HG02642 (cell line): ENCODE measurements at regions not wholly inside any gene's neighbourhood (a gene's known extent, or its start where the extent isn't known, plus 50 kb on each side); places are given as distances from the start of the nearest gene placed in this dataset.
"Not testable (repeated sequence)": the region's sequence is repeated elsewhere in the genome, so short reads cannot be mapped to it uniquely, and the experiment has no call there.

Source experiments
- ATAC-seq: cut with Tn5 transposase; IDR thresholded peaks from one replicate; pipeline ENCODE4 v1.9.1; 2021; ENCODE audit warnings: mild to moderate bottlenecking; ENCODE audit not compliant: unreplicated experiment, poor library complexity

DNA sequence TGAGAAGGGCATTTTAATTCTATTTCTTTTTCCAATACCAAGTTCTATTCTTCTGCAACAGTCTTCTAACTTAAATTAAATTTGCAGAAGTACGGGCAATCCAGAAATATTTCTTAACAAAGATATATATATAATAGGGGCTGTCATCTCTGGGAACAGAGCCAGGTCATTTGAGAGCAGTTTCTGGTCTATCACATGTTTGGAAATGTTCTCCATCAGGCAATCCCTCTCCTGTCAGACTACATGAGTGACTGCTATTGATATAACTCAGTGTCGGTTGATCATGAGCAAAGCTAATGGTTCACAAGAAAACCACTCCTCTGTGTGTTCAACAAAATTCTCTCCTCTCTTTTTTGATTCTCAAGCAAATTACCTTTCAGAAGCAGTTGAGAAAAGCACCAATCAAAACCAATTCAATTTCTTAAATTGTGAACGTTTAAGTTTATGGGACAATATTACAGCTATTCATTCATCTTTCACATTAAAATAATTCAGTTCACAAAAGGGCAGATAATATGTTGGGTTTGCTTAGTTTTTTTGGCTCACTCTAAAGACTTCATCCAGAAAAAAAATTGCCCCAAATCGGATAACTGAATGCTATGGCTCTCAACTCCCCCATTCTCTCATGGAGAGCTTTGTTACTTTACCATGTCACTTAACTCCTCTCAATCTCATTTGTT lies 152.9 kb upstream of the TGFBR2 start:
- no peak for ATAC-seq

DNA sequence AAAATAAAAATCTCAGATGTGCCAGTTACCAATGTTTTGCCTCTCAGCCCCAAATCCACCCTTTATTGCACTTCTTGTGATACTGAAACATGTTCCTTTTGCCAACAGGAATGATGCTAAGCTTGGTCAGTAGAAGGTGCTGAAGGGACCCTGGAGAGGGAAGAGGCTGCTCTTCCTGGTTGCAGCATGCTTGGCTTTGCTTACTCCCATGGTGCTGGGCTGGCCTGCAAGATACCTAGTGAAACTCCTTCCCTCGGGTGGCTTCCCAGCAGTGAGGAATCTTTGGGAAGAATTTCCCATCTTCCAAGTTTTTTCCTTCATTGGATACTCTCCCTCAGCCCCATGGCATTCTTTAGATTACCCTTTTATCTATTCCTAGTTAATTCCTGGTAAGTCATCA lies 151.8 kb upstream of the TGFBR2 start:
- ATAC-seq = no peak

DNA sequence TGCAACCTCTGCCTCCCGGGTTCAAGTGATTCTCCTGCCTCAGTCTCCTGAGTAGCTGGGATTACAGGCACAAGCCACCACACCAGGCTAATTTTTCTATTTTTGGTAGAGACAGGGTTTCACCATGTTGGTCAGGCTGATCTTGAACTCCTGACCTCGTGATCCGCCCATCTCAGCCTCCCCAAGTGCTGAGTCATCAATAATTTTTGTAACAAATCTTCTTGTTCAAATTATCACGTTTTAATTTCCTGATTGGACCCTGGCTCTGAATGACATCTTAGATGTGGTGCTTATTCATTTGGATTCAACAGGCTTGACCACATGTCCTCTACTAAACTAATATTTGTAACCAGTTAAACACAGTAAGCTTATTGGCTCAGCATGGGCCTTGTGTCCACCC lies 151.3 kb upstream of the TGFBR2 start:
- not testable (repeated sequence) for ATAC-seq

DNA sequence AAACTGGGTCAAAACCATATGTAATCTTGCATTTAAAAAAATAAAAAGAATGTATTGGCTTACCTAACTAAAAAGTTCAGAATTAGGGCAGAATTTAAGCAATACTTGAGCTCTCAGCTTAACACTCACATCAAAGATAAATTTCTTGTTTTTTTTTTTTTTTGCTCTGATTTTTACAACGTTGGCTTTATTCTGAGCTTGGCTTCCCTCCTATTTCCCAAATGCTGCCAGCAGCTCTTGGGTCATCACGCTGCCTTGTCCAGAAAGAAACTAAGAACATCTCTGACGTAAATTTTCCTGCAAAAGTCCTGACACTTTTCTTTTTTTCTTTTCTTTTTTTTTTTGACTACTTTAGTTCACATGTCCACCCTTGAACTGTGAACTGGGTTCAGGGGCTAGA lies 150.6 kb upstream of the TGFBR2 start:
- no peak for ATAC-seq

DNA sequence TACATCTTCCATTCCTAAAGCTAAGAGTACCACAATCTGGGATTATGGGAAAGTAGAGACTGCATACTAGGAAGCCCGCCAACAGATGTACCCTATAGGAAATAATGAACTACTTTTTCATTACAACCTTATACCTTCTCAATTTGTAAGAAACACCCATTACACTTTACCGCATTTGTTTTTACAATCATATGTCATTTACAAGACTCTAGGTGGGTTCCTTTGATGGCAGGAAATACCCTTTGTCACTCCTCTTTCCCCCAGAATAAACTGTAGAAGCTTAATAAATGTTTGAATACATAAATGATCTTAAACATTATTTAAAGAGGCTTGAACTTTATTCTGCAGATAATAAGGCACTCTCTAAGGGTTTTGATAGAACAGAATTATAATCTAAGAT lies 150.1 kb upstream of the TGFBR2 start:
- ATAC-seq = no peak

DNA sequence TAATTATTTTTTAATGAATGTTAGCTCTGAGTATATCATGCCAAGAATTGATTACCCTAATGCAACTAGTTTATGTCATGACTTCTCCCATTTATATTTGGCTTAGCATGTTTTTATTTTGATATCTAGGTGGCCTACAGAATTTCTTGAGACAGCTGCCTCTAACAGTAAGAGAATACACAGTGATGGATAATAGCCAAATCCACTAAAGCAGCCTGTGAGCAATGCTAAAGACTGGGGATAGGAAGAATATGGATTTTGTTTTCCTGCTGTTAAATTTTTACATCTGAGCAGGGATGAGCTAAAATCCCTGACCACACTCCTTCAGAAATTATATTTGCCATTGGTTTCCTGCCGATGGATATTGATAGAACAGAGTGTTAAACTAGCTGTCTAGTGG lies 149.3 kb upstream of the TGFBR2 start:
- ATAC-seq = no peak

DNA sequence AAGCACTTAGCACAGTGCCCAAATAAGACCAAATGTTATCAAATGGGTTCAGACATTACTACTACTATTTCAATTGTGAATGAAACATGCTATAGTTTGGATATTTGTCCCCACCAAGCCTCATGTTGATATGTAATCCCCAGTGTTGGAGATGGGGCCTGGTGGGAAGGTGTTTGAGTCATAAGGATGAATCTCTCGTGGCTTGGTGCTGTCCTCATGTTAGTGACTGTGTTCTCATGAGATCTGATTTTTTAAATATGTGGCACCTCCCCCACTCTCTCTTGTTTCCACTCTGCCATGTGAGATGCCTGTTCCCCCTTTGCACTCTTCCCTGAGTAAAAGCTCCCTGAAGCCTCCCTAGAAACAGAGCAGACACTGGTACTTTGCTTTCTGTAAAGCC lies 148.7 kb upstream of the TGFBR2 start:
- ATAC-seq = no peak

DNA sequence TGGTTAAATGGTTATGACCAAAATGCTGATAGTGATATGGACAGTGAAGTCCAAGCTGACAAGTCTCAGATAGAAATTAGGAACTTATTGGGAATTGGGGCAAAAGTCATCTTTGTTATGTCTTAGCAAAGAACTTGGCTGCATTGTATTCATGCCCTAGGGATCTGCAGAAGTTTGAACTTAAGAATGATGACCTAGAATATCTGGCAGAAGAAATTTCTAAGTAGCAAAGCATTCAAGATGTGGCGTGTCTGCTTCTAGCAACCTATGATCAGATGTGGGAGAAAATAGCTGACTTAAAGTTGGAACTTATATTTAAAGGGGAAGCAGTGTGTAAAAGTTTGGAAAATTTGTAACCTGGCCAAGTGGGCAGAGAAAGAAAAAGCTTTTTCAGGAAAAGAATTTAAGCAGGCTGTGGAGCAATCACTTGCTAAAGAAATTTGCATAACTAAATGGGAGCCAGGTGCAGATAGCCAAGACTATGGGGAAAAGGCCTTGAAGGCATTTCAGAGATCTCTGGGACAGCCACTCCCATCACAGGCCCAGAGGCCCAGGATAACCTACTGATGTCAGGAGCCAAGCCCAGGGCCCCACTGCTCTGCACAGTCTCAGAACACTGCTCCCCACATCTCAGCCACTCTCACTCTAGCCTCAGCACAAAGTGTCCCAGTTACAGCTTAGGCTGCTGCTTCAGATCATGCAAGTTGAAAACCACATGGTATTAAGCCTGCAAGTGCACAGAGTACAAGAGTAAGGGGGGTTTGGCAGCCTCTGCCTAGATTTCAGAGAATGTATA lies 147.8 kb upstream of the TGFBR2 start:
- ATAC-seq = no peak

DNA sequence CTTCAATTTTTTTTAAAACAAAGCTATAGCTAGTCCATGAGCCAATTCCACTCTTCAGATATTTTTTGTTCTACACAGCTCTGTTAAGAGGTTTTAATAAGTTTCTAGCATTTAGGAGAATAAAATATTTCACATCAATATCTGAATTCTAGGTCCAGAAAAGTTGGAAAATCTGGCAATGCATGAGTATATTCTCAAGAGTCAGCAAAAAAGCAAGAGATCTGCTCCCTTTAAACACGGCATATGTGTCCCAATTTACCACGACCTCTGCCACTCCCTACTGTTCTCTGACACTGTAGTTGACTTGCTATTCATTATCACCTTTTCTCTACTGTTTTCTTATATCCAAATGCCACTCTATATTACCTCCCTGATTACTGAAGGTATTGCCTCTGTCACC lies 145.1 kb upstream of the TGFBR2 start:
- no peak for ATAC-seq

DNA sequence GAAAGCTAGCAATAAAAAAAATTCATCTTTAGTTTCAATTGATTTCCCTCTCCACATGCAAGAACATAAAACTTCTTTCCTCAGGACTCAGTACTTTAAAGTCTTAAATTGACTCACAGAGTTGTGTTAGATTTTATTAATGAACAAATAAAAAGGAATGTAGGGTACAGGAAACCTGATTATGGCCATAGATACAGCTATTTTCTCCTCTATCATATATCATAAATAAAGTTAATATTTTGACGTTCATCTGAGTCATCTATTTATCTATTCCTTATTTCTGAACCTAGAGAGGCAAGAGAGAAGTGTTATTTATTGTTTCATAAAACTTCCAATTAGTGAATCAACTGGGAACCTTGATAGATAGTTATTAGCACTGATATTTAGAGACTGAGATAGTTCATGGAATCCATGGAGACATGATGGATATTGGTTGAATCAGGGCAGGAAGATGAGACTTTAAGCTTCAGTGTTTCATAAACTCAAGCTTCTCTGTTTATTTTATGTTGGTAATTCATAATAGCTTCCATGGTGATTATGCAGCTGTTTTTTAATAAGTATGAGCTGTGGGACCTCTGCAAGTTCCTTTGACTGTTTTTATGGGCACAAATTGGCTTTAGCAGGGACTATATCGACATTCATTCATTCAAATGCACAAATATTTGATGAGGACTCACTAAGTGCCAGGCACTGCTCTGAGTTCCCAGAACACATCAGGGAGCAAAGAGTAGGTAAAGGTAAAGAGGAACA lies 143.5 kb upstream of the TGFBR2 start:
- ATAC-seq = no peak

DNA sequence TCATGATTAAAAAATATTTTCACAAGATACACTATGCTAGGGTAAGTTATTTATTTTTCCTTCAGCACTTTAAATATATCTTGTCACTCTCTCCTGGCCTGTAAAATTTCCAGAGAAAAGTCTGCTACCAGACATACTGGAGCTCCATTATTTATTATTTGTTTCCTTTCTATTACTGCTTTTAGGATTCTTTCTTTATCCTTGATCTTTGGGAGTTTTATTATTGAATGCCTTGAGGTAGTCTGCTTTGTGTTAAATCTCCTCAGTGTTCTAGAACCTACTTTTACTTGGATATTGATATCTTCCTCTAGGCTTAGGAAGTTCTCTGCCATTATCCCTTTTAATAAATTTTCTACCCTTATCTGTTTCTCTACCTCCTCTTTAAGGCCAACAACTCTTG lies 142.0 kb upstream of the TGFBR2 start:
- ATAC-seq = no peak

DNA sequence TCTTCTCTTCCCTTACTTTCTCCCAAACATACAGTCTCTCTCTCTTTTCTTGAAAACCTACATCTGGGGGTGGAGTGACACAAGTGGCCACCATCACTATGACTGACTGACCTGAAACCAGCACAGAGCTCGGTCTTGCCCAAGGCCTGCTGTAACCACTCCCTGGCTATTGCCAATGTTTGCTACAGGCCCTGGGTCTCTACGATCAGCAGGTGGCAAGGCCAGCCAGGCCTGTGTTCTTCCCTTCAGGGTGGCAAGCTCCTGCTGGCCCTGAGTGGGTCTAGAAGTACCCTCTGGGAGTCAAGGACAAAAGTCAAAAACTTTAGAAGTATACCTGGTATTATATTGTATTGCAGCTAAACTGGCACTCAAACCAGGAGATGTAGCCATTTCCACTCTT lies 140.9 kb upstream of the TGFBR2 start:
- no peak for ATAC-seq

DNA sequence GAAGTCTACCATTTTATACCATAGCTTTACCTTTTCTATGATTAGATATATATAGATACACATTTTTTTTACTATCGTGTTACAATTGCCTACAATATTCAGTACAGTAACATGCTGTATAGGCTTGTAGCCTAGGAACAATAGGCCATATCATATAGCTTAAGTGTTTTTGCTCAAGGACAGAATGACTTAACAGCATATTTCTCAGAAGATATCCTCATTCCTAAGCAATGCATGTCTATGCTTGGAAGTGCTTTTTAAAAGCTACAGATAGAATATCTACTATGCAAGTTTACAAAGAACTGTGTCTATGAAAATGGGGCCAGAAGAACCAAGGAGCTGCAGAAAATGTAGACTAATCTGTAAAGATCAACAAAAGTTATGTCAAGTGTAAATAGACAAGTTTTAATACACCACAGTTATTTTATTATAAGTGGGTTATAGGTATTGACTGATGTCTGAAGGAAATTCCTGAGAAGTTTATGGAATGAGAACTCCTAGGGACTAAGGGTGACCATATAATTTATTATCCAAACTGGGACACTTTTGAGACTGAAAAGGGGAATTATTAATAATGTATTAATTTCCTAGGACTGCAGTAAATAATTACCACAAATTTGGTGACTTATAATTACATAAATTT lies 138.7 kb upstream of the TGFBR2 start:
- ATAC-seq = no peak

DNA sequence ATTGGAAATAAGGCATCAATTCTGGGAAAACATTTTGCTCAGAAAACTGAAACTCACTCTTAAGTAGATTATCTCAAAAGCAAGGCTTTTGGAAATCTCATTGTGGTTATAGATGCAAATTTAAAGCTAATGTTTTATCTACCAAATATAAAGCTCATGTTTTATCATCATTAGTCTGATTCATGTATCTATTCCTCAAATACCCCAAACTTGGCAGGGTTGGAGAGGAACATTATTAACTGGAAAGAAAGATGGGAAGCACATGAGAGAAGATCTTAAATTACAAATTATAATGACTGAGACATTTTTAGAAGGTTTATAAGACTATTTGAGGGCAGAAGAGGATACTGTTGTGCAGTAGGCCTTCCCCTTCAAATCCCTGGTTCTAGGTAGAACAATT lies 137.3 kb upstream of the TGFBR2 start:
- no peak for ATAC-seq

DNA sequence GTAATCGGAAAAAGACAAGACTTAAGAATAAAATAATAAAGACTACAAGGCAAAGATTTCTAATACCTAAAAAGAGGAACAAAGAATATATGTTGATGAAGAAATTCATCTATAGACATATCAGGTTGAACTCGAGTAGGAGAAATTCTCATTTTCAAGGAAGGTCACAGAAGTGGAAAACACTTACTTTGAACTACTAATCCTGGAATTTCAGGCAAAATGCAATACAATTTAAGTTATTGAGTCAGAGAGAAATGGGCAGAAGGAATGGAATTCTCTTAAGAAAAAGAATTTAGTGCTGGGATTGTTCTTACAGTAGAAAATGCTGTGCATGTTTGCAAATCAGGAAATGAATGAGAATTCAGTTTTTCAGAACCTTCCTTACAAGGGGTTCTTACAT lies 135.9 kb upstream of the TGFBR2 start:
- ATAC-seq = no peak

DNA sequence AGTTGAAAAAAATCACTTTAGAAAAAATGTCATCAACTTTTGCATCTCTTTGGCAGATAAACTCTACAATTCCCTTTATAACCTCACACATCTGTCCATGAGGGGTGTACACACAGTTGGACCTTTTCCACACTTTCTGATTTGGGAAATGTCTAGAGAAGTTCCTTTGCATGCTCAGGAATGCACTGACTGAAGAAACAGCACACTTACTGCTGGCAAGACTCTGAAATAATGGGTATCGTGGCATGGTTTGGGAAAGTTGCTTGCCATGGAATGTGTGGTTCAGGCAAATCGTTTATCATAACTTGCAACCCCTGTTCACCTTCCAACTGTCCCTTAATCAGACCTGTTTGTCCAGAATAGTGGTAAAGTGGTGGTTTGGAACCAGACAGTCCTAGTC lies 135.3 kb upstream of the TGFBR2 start:
- no peak for ATAC-seq

DNA sequence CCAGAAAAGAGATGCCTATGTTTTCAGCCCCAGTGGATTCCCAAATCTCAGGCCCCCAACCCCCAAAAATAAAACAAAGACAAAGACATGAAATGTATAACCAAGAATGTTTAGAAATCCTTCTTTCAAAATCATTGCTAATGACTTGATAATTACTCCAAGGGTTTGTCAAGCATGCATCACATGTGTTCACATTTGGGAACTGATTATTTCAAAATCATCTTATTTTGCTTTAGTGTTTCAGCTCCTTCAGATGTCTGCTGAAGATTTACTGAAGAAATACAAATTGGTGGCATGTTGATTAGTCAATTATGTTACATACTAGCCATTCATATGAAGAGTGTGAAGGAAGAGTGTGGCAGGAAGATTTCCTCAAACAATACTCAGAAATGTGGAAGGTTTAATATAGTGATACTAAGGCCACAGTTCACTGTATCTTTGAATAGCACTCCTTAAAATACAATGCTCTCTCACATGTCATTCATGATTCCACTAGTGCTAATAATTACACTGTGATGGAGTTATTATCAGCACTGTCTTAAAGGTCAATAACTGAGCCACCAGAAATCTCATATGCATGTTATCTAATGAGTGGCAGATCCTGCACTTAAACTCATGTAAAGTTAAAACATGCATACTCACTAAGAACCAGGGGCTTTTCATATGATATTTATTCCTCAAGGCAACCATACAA lies 134.5 kb upstream of the TGFBR2 start:
- ATAC-seq = no peak

DNA sequence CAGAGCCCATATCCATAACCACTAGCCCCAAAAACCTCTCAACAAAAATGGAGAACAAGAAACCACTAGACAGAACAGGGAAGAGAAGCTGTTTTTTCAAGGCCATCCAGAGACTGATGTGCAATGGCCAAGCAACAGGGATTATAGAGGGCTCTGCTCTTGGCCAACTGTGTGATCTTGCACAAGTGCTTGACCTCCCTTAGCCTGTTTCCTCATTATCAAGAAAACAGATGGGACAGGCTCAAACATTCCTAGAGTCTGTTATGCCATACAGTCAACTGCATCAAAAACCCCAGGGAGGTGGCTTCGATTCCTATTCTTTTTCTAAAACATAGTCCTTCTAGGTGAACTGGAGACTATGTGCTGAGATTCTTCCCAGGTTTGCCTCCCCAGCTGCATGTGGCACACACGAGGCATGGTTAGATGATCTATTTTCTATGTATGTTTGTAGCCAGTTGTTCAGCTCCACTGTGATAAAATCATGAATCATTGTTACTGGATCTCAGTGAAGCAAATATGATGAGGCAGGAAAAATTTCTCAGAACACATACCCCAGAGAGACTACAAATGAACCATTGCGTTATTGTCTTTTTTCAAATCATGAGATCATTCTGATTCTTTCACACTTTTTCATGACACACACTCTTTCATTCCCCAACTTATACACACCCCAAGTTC lies 132.9 kb upstream of the TGFBR2 start:
- ATAC-seq = no peak

DNA sequence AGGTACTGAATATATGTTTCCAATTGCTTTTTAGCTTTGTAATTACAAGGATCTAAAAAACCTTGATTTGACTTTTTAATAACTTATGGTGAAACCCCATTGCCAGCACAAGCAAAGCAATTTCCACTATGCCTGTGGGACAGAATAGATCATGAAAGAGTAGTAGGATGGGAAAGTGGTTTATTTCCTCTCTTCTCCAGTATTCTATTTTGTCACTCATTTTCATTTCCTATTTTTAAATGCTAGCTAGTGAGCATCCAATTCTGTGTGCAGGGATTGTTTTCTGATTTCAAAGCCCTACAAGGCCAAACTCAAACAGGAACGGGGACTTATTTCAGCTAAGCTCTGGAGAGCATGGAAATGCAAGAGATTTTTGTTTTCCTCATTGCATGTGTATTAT lies 132.0 kb upstream of the TGFBR2 start:
- ATAC-seq = no peak
